Activated naive CD4-positive, alpha-beta T cell treated with anti-CD3 and anti-CD28 coated beads, Interleukin-2, amount 10 ng/mL, durations not matched to agents 7 days and 5 days (primary cell): ENCODE measurements at regions not wholly inside any gene's neighbourhood (a gene's known extent, or its start where the extent isn't known, plus 50 kb on each side); places are given as distances from the start of the nearest gene placed in this dataset.
"Not testable (repeated sequence)": the region's sequence is repeated elsewhere in the genome, so short reads cannot be mapped to it uniquely, and the experiment has no call there.

Experiments
- CTCF ChIA-PET: fragments of 350-600 bp; sonication (Branson Sonifier 250); formaldehyde crosslinking; loops from one replicate; lab custom pipeline; 2021; ENCODE audit warnings: antibody characterized with exemption; lab: Charles Lee
- DNase-seq: peaks from one replicate; pipeline ENCODE4 v3.0.0-alpha.2; 2020
- H3K27ac Mint-ChIP-seq: one replicate; pipeline ENCODE4 v1.8.0; 2021; ENCODE audit warnings: mild to moderate bottlenecking, moderate library complexity, mixed read lengths
- H3K27me3 Mint-ChIP-seq: one replicate; pipeline ENCODE4 v1.8.0; 2021; ENCODE audit warnings: mild to moderate bottlenecking, mixed read lengths
- H3K36me3 Mint-ChIP-seq: one replicate; pipeline ENCODE4 v1.8.0; 2021; ENCODE audit warnings: mixed read lengths
- H3K4me1 Mint-ChIP-seq: one replicate; pipeline ENCODE4 v1.8.0; 2021; ENCODE audit warnings: mixed read lengths
- H3K4me3 Mint-ChIP-seq: one replicate; pipeline ENCODE4 v1.8.0; 2021; ENCODE audit warnings: mild to moderate bottlenecking, moderate library complexity, mixed read lengths
- H3K9me3 Mint-ChIP-seq: one replicate; pipeline ENCODE4 v1.8.0; 2021; ENCODE audit warnings: mixed read lengths

DNA sequence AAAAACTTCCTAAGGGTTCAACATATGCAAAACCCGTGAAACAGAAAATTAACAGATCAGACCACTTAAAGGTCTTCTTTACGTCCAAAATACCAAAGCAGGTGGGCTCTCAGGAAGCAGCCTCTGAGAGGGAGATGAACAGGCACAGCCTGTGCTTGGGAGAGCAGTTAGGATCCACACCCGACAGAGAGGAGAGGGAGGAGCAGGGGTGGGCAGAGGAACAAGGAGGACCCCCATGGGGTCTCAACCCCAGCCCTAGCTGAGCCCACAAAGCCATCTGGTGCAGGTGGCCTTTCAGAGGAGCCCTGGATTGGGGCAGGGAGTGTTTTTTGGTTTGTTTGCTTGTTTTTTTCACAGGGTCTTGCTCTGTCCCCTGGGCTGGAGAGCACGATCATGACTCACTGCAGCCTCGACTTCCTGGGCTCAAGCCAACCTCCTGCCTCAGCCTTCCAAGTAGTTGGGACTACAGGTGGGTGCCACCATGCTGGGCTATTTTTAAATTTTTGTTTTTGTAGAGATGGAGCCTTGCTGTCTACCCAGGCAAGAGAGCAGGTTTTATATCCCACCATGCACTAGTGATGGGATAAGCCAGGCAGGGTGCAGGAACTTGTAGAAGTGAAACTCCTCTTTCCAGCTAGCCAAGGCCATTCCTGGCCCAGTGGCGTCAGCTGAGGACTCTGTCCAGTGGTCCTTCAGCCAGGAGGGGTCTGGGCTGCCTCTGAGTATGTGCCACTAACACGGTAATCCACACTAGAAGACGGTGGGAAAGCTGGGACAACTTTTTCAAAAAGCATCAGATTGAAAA lies 154.1 kb upstream of the HDAC4 start:
- Mint-ChIP-seq H3K4me1 (peaks cover 11% of the 10 kb centered on the region), H3K27ac (no peak overlapping the region), H3K4me3 (no peak overlapping the region), H3K27me3 (peaks cover 41% of the 10 kb centered on the region), H3K36me3 (no peaks in the 10 kb centered on the region), H3K9me3 (no peaks in the 10 kb centered on the region)
- CTCF ChIA-PET, result no interaction called here
- DNase-seq, result peak; percentile 5

DNA sequence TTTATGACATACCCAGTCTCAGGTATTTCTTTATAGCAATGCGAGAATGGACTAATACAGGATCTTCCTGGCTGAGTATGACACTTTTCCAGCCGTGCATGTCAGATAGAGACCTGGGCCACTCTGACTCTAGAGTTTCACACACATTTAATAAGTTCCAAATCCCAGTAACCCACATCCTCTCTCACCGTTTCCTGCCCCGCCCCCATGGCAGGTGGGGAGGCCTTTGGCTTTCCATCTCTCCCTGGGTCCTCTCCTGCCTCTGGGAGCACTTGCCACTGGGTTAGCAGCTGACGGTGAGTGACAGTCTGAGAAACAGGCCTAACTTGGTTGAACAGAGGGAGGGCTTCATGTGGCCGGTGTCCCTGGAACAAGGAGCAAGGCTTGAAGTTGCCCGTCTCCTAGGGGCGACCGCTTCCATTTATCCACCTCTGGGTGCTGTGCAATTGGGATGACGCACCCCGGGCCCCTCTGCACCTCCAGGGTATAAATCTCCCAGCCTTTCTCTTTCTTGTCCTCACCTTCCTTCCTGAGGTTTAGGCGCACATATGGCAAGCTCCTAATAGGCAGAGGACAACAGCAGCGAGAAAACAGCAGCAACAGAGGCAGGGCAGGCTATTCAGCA lies 152.7 kb upstream of the HDAC4 start:
- H3K9me3 Mint-ChIP-seq, result no peaks in the 10 kb centered on the region
- peak; percentile 13 for DNase-seq
- peaks cover 23% of the 10 kb centered on the region for H3K4me1 Mint-ChIP-seq
- H3K4me3 Mint-ChIP-seq, result no peak overlapping the region
- H3K27me3 Mint-ChIP-seq, result peaks cover 42% of the 10 kb centered on the region
- no peak overlapping the region for H3K27ac Mint-ChIP-seq
- CTCF ChIA-PET, result no interaction called here
- H3K36me3 Mint-ChIP-seq, result no peaks in the 10 kb centered on the region

DNA sequence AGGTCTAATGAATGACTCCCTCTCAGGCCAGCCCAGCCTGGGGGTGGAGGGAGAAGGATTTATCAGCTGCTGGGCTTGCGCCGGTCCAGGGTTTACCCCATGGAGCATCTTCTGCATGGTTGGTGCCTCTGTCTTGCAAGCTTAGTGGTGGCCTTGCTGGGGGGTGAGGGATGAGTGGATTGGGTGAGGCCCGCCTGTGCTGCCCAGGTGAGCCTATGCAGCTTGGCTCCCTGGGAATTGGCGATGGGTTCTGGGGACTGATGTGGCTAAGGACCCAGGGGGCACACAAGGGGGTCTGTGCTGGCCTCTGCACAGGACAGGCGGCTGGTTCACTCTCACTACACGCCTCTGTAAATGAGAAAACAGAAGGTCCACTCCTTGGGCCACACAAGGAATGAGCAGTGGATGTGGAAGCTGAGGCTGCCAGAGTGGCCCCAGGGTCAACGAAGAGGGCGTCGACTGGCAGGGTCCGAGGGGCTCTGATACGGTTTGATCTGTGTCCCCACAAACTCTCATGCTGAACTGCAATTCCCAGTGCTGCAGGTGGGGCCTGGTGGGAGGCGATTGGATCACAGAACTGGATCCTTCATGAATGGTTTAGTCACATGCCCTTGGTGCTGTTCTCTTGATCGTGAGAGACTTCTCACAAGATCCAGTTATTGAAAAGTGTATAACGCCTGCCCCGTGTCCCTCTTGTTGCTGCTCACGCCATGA lies 151.6 kb upstream of the HDAC4 start:
- Mint-ChIP-seq H3K9me3 (no peaks in the 10 kb centered on the region), H3K4me3 (no peak overlapping the region), H3K27me3 (peaks cover 40% of the 10 kb centered on the region), H3K36me3 (no peaks in the 10 kb centered on the region), H3K4me1 (peaks cover 33% of the 10 kb centered on the region), H3K27ac (no peak overlapping the region)
- DNase-seq, result peak; percentile 8
- CTCF ChIA-PET, result no interaction called here

DNA sequence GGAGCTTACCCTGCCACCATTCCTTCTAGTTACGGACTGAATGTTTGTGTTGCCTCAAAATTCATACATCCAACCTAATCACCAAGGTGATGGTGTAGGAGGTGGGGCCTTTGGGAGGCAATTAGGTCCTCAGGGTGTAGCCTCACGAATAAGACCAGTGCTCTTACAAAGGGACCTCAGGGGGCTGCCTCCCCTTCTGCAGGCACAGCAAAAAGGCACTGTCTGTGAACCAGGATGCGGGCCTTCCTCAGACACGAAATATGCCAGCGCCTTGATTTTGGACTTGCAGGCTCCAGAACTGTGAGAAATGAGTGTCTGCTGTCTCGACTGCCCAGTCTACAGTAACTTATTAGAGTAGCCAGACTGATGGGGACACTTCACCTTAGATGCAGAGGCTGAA lies 150.4 kb upstream of the HDAC4 start:
- Mint-ChIP-seq H3K4me3 (no peak overlapping the region), H3K4me1 (peaks cover 34% of the 10 kb centered on the region), H3K36me3 (no peaks in the 10 kb centered on the region), H3K9me3 (no peaks in the 10 kb centered on the region), H3K27me3 (peaks cover 40% of the 10 kb centered on the region), H3K27ac (no peak overlapping the region)
- CTCF ChIA-PET, result no interaction called here
- no peak for DNase-seq

DNA sequence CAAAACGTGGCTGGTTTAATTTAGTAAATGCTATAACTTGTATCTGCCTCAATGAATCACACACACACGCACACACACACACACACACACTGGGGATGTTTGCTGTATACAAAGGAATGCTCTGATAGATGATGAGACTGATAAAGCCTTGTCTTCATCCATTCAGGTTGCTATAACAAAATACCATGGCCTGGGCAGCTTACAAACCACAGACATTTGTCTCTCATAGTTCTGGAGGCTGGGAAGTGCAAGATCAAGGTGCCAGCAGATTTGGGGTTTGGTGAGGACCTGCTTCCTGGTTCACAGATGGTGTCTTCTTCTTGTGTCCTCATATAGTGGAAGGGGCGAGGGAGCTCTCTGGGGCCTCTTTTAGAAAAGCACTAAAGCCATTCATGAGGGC lies 149.5 kb upstream of the HDAC4 start:
- Mint-ChIP-seq H3K9me3 (no peaks in the 10 kb centered on the region), H3K27ac (no peak overlapping the region), H3K36me3 (no peaks in the 10 kb centered on the region), H3K27me3 (peaks cover 48% of the 10 kb centered on the region), H3K4me3 (no peak overlapping the region), H3K4me1 (peaks cover 42% of the 10 kb centered on the region)
- DNase-seq, result peak; percentile 17
- CTCF ChIA-PET, result no interaction called here

DNA sequence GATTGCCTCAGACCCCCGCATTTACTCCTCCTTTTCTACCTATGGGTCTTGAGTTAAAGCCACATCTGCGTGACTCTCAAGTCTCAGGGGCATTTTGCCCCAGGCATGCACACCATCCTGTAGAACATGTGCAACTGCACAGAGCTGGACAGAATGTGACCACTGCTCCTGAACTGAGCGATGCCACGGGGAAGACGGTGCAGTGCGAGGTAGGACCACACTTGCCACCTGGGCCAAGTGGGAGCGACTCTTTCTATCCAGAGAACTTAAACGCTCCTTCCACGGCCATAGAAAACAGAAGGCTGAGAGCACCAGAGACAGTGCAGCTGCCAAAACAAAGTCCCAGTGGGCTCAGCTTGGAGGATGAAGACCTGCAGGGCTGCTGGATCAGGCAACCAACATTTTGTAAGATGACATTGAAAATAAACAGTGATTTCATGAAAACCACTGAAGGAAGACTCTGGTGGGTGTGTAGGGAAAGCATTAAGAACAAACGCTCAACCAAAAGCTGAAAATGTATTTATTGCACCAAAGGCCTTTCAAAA lies 149.0 kb upstream of the HDAC4 start:
- CTCF ChIA-PET, result no interaction called here
- peak; percentile 11 for DNase-seq
- H3K36me3 Mint-ChIP-seq, result no peaks in the 10 kb centered on the region
- H3K9me3 Mint-ChIP-seq, result no peaks in the 10 kb centered on the region
- peaks cover 48% of the 10 kb centered on the region for H3K27me3 Mint-ChIP-seq
- H3K4me3 Mint-ChIP-seq, result no peak overlapping the region
- H3K4me1 Mint-ChIP-seq, result peaks cover 48% of the 10 kb centered on the region
- H3K27ac Mint-ChIP-seq, result no peak overlapping the region

DNA sequence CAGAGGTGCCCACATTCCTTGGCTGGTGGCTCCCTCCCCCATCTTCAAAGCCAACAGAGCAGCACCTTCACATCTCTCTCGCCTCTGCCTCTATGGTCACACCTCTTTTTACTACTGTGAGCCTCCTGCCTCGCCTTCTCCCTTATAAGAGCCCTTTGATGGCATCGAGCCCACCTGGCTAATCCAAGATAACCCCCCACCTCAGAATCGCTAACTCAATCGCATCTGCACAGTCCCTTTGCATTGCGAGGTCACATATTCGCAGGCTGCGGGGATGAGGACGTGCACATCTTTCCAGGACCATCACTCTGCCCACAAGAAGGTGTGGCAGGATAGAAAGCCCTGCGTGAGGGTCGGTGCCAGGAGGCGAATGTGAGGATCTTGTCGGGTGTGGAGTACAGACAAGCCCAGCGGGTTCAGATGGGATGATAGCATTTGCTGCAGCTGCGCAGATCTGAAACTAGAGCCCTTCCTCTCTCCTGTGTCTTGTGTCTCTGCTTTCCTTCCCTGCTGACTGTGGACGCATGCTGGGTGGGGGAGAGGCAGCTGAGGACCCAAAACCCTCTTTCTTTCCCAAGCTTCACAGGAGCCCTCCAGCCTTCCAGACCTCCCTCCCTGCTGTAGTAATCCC lies 148.3 kb upstream of the HDAC4 start:
- Mint-ChIP-seq H3K27me3 (peaks cover 52% of the 10 kb centered on the region), H3K36me3 (no peaks in the 10 kb centered on the region), H3K9me3 (no peaks in the 10 kb centered on the region), H3K4me1 (peaks cover 53% of the 10 kb centered on the region), H3K27ac (peak overlapping the region; percentile 37), H3K4me3 (no peak overlapping the region)
- CTCF ChIA-PET, result no interaction called here
- DNase-seq, result peak; percentile 10

DNA sequence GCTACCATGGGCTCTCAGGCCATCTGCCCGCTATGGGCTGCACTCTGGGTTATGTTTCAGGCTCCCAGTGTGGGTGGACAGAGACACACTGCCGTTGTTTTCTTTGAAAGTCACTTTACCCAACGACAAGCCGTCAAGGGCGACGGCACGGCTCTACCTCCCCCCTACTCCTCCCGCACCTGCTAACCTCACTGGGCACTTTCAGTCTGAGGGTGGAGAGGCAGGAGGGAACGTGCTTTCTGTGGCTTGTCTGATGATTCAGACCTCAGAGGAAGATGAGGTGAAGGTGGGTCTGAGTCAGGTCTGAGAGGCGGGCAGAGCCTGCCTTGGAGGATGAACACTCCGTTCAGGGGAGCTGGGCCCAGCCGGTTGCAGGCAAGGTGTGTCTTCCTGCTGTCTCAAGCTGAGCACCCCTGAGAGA lies 147.6 kb upstream of the HDAC4 start:
- Mint-ChIP-seq H3K4me1 (peaks cover 50% of the 10 kb centered on the region), H3K4me3 (no peak overlapping the region), H3K36me3 (no peaks in the 10 kb centered on the region), H3K9me3 (no peaks in the 10 kb centered on the region), H3K27ac (peak overlapping the region; percentile 37), H3K27me3 (peaks cover 52% of the 10 kb centered on the region)
- peak; percentile 66 for DNase-seq
- CTCF ChIA-PET, result no interaction called here

DNA sequence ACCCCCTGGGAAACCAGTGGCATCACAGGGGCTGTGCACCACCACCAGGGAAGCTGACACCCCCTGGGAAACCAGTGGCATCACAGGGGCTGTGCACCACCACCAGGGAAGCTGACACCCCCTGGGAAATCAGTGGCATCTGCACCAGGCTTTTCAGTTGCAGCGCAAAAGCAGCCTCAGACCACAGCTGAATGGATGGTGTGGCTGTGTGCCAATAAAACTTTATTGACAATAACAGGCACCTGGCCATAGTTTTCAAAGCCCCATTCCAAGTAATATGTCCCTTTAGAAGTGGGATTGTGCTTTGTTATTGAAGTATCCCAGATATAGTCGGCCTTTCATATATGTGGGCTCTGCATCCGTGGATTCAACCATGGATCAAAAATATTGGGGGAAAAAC lies 146.3 kb upstream of the HDAC4 start:
- H3K27ac Mint-ChIP-seq, H3K9me3 Mint-ChIP-seq, CTCF ChIA-PET, H3K4me3 Mint-ChIP-seq, H3K36me3 Mint-ChIP-seq: not testable (repeated sequence)
- Mint-ChIP-seq H3K27me3 (peaks cover 50% of the 10 kb centered on the region), H3K4me1 (peaks cover 42% of the 10 kb centered on the region)
- DNase-seq, result peak; percentile 19

DNA sequence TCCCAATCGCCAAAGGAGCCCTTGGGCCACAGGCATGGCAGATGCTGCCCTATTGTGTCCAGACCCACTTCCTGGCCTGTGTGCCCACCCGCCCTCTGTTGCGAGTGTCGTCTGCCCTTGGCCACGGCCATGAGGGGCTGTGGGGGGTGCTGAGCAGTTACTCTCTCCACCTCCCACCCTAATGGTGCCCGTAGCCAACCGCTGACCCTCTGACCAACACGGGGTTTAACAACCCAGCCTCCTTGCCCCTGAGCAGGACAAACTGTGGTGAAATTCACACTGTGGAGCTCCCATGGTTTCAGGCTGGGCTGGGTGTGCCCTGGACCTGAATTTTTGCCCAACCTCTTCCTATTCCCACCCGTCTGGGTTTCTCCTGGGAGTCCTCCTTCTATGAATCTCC lies 145.7 kb upstream of the HDAC4 start:
- H3K27ac Mint-ChIP-seq, result no peak overlapping the region
- H3K36me3 Mint-ChIP-seq, result no peaks in the 10 kb centered on the region
- DNase-seq, result peak; percentile 16
- H3K27me3 Mint-ChIP-seq, result peaks cover 52% of the 10 kb centered on the region
- no peaks in the 10 kb centered on the region for H3K9me3 Mint-ChIP-seq
- CTCF ChIA-PET, result no interaction called here
- no peak overlapping the region for H3K4me3 Mint-ChIP-seq
- H3K4me1 Mint-ChIP-seq, result peaks cover 42% of the 10 kb centered on the region

DNA sequence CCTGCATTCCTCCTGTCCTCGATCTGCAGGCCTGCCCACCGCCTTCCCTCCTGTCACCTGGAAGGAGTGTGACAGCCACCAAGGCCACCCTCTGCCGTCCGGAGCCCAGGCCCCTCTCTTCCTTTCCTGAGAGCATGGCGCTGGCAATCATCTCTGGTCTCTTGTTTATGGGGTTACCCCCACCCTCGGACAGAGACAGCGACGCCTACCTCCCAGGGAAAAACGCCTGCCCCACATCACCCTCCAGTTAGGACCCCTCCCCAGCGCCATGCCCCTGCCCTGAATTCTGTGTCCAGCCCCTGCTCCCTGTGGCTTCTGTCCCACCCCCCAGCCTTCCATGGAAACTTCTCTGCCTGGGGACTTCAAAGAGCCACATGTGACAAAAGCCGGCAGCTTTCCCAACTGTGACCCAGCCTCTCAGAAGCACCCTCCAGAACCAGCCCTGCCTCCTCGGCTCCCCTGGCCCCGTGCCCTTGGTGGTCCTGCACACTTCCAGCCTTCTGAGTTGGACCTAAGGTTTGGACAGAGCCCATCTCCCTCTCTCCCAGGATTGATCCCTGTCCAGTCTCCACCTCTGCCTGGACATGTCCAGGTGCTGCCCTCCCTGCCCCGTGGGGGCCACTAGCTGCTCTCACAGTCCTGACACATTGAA lies 145.0 kb upstream of the HDAC4 start:
- Mint-ChIP-seq H3K4me1 (peaks cover 42% of the 10 kb centered on the region), H3K4me3 (no peak overlapping the region)

DNA sequence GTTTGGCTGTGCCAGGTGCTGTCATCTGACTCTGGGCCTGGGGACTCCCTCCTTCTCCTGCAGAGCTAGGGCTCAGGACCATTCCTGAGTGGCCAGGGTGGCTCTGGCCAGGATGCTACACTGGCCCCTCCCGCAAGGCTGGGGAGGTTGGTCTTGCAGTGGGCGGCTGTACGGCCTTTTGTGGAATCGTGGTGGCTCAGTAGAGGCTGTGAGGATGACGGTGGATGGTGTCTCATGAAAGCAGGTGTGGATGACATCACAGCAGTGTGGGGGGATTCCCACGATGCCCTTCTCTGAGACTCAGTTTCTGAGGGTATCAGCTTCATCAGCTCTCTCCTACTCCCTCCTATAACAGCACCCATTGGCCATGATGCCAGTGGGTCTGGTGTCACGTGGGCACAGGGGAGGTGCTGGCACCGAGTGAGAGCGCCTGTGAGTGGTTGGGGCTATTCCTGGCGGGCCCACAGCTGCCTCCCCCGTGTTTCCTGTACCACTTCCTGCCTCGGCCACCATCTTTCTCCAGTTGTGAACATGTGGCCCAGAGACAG lies 144.2 kb upstream of the HDAC4 start:
- Mint-ChIP-seq H3K36me3 (no peaks in the 10 kb centered on the region), H3K4me1 (peaks cover 44% of the 10 kb centered on the region), H3K4me3 (no peak overlapping the region), H3K27me3 (peaks cover 57% of the 10 kb centered on the region), H3K9me3 (no peaks in the 10 kb centered on the region), H3K27ac (no peak overlapping the region)
- CTCF ChIA-PET, result no interaction called here
- DNase-seq, result peak; percentile 54

More for the DNA sequence above, 145.0 kb upstream of the HDAC4 start:
- H3K27ac Mint-ChIP-seq, result no peak overlapping the region
- H3K27me3 Mint-ChIP-seq, result peaks cover 52% of the 10 kb centered on the region
- H3K36me3 Mint-ChIP-seq, result no peaks in the 10 kb centered on the region
- CTCF ChIA-PET, result no interaction called here
- no peaks in the 10 kb centered on the region for H3K9me3 Mint-ChIP-seq
- peak; percentile 5 for DNase-seq

DNA sequence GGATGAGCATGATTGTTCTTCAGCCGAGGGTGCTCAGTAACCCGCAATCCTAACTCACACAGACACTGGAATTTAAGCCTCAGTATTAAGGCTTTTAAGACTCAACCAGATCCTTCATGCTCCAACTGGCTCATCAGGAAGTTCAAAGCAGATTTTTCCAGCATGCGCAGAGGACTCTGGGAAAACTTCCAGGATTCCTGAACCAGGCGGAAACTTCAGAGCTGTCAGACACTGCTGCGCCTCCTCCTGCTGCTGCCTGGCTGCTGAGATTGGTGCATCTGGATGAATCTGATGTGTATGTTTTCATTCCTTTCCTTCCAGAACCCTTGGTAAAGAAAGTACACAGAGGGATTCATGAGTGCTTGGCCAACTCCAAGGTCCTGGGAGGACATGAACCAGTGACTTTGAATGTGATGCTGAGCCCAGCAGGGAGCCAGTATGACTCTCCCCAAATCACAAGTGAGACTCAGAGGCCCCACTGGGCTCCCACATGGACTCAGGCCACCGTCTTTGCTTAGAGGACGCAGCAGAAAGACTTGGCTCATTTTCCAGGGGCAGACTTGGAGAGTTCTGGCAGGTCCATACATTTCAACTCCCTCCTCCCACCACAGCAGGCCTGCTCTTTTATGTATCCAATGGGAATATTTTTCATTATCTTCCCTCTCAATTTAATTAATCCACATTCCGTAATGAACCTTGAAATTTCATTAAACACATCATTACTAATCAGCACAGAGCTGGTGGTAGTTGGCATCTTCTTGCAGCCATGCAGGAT lies 143.5 kb upstream of the HDAC4 start:
- H3K4me3 Mint-ChIP-seq, result no peak overlapping the region
- peaks cover 52% of the 10 kb centered on the region for H3K27me3 Mint-ChIP-seq
- H3K27ac Mint-ChIP-seq, result no peak overlapping the region
- no peaks in the 10 kb centered on the region for H3K9me3 Mint-ChIP-seq
- peaks cover 40% of the 10 kb centered on the region for H3K4me1 Mint-ChIP-seq
- DNase-seq, result peak; percentile 11
- no peaks in the 10 kb centered on the region for H3K36me3 Mint-ChIP-seq
- CTCF ChIA-PET, result no interaction called here
